IMR-90 (cell line): ENCODE measurements at regions not wholly inside any gene's neighbourhood (a gene's known extent, or its start where the extent isn't known, plus 50 kb on each side); places are given as distances from the start of the nearest gene placed in this dataset.

Experiments used
- ATAC-seq: fragments of 200-7000 bp; cut with Tn5 transposase; 2 replicates; pipeline ENCODE4 v1.9.1; 2020; ENCODE audit warnings: low read depth, mild to moderate bottlenecking, moderate library complexity
- BruUV-seq: library from RNA; stranded (reverse); fragments of 400-500 nt; replicated peaks from 2 replicates; lab custom pipeline; 2021; lab: Mats Ljungman, UMichigan
- CTCF ChIA-PET: fragments of 300-600 bp; formaldehyde crosslinking; extraction: SDS; loops from one replicate; lab custom pipeline; 2021; ENCODE audit warnings: antibody characterized with exemption; lab: Yijun Ruan, JAX
- POLR2A ChIA-PET: fragments of 300-600 bp; sonication (Branson Sonifier 250); formaldehyde crosslinking; loops from one replicate; lab custom pipeline; 2022; ENCODE audit warnings: antibody characterized with exemption; ENCODE audit not compliant: unreplicated experiment; lab: Charles Lee
- DNase-seq: peaks from one replicate; pipeline ENCODE4 v3.0.0; 2013
- H2AFZ ChIP-seq: replicated peaks from 2 replicates; pipeline ENCODE3; 2013; ENCODE audit warnings: low read length, mild to moderate bottlenecking; ENCODE audit not compliant: poor library complexity
- H2AK5ac ChIP-seq: 2 replicates; pipeline ENCODE4 v1.6.1; 2013; ENCODE audit warnings: low read depth, low read length, inconsistent platforms
- H2AK9ac ChIP-seq: replicated peaks from 2 replicates; pipeline ENCODE3; 2013; ENCODE audit warnings: mild to moderate bottlenecking, low read depth, low read length, moderate library complexity; ENCODE audit not compliant: poor library complexity
- H2BK120ac ChIP-seq: 2 replicates; pipeline ENCODE4 v1.6.1; 2013; ENCODE audit warnings: low read depth, low read length, inconsistent platforms
- H2BK15ac ChIP-seq: 3 replicates; pipeline ENCODE4 v1.6.1; 2013; ENCODE audit warnings: low read depth, low read length, inconsistent platforms
- H2BK20ac ChIP-seq: 2 replicates; pipeline ENCODE4 v1.6.1; 2013; ENCODE audit warnings: low read depth, mild to moderate bottlenecking, inconsistent platforms, low read length, moderate library complexity
- H2BK5ac ChIP-seq: 2 replicates; pipeline ENCODE4 v1.6.1; 2013; ENCODE audit warnings: mild to moderate bottlenecking, low read depth, low read length, inconsistent platforms; ENCODE audit not compliant: poor library complexity, severe bottlenecking
- H3K14ac ChIP-seq: replicated peaks from 2 replicates; pipeline ENCODE4 v1.6.1; 2013; ENCODE audit warnings: low read depth, low read length, inconsistent platforms
- H3K18ac ChIP-seq: 2 replicates; pipeline ENCODE4 v1.6.1; 2013; ENCODE audit warnings: low read depth, low read length, control low read depth
- H3K23ac ChIP-seq: 2 replicates; pipeline ENCODE4 v1.6.1; 2013; ENCODE audit warnings: low read depth, low read length, inconsistent platforms
- H3K27ac ChIP-seq: 2 replicates; pipeline ENCODE4 v1.5.1; 2013; ENCODE audit warnings: mild to moderate bottlenecking, control low read depth, low read length; ENCODE audit not compliant: insufficient read depth
- H3K27me3 ChIP-seq: 2 replicates; pipeline ENCODE4 v1.6.1; 2013; ENCODE audit warnings: low read length; ENCODE audit not compliant: control insufficient read depth, insufficient read depth
- H3K36me3 ChIP-seq: 2 replicates; pipeline ENCODE4 v1.6.1; 2013; ENCODE audit warnings: low read length, mixed read lengths; ENCODE audit not compliant: control insufficient read depth, insufficient read depth
- H3K4ac ChIP-seq: 2 replicates; pipeline ENCODE4 v1.6.1; 2013; ENCODE audit warnings: low read depth, low read length, inconsistent platforms
- H3K4me1 ChIP-seq: 2 replicates; pipeline ENCODE4 v1.6.1; 2013; ENCODE audit warnings: low read length, mixed read lengths; ENCODE audit not compliant: control insufficient read depth, insufficient read depth
- H3K4me2 ChIP-seq: 2 replicates; pipeline ENCODE4 v1.6.1; 2013; ENCODE audit warnings: low read depth, mild to moderate bottlenecking, control low read depth, low read length, moderate library complexity
- H3K4me3 ChIP-seq: 2 replicates; pipeline ENCODE4 v1.5.1; 2013; ENCODE audit warnings: low read depth, mild to moderate bottlenecking, control low read depth, low read length, moderate library complexity; ENCODE audit not compliant: insufficient read depth
- H3K56ac ChIP-seq: 2 replicates; pipeline ENCODE4 v1.6.1; 2013; ENCODE audit warnings: low read length, inconsistent platforms; ENCODE audit not compliant: insufficient read depth; ENCODE audit errors: extremely low read depth
- H3K79me1 ChIP-seq, 2 experiments: 2 replicates each; pipeline ENCODE4 v1.6.1; 2013; ENCODE audit warnings: low read length in 2 of 2, inconsistent platforms in 1 of 2, low read depth in 1 of 2
- H3K9ac ChIP-seq: 2 replicates; pipeline ENCODE4 v1.6.1; 2013; ENCODE audit warnings: low read depth, low read length, control low read depth
- H3K9me1 ChIP-seq: 2 replicates; pipeline ENCODE4 v1.6.1; 2013; ENCODE audit warnings: low read length, inconsistent platforms; ENCODE audit not compliant: insufficient read depth
- H3K9me3 ChIP-seq: 2 replicates; pipeline ENCODE4 v1.6.1; 2013; ENCODE audit warnings: low read length; ENCODE audit not compliant: control insufficient read depth, insufficient read depth
- H4K20me1 ChIP-seq: 2 replicates; pipeline ENCODE4 v1.6.1; 2013; ENCODE audit warnings: low read length, inconsistent platforms; ENCODE audit not compliant: insufficient read depth
- H4K5ac ChIP-seq: 2 replicates; pipeline ENCODE4 v1.6.1; 2013; ENCODE audit warnings: mild to moderate bottlenecking, low read depth, low read length, control low read depth
- H4K8ac ChIP-seq, 2 experiments: 2 replicates each; pipeline ENCODE4 v1.6.1; 2013; ENCODE audit warnings: low read depth in 2 of 2, low read length in 2 of 2, control low read depth in 1 of 2, inconsistent platforms in 1 of 2
- H4K91ac ChIP-seq: 2 replicates; pipeline ENCODE4 v1.6.1; 2013; ENCODE audit warnings: low read depth, low read length, inconsistent platforms; ENCODE audit not compliant: insufficient read depth
- CEBPB ChIP-seq: IDR thresholded peaks from 2 replicates; pipeline ENCODE4 v1.6.1; 2012; ENCODE audit warnings: low read depth, low read length, improper control_type of control experiment
- MAZ ChIP-seq: IDR thresholded peaks from 2 replicates; pipeline ENCODE4 v1.6.1; 2012; ENCODE audit warnings: low read depth, mild to moderate bottlenecking, low read length, improper control_type of control experiment, moderate library complexity, borderline replicate concordance
- MXI1 ChIP-seq: IDR thresholded peaks from 2 replicates; pipeline ENCODE4 v1.6.1; 2012; ENCODE audit warnings: low read depth, mild to moderate bottlenecking, low read length, moderate library complexity, borderline replicate concordance
- POLR2A ChIP-seq: IDR thresholded peaks from 2 replicates; pipeline ENCODE4 v1.6.1; 2012; ENCODE audit warnings: mild to moderate bottlenecking, low read depth, low read length
- RCOR1 ChIP-seq: IDR thresholded peaks from 2 replicates; pipeline ENCODE4 v1.6.1; 2012; ENCODE audit warnings: mild to moderate bottlenecking, low read length, improper control_type of control experiment; ENCODE audit not compliant: insufficient replicate concordance
- RFX5 ChIP-seq: IDR thresholded peaks from 2 replicates; pipeline ENCODE4 v1.8.0; 2012; ENCODE audit warnings: low read depth, mild to moderate bottlenecking, low read length, moderate library complexity
- WGBS, 2 experiments: methylation state at CpG; one replicate each; pipeline versions ENCODE4 v1.1.5 to v1.1.7; 2013; ENCODE audit warnings: missing lambda C conversion rate in 2 of 2; ENCODE audit not compliant: insufficient read length in 1 of 2; ENCODE audit errors: extremely low coverage in 2 of 2; 5-methylcytosine and 5-hydroxymethylcytosine counted together
- dilution Hi-C: fragments of 300-500 bp; cut with HindIII; formaldehyde crosslinking; loops from one replicate; pipeline ENCODE4 v1.14.3; 2018; ENCODE audit warnings: low sequenced_read_pairs; ENCODE audit not compliant: unreplicated experiment
- in situ Hi-C: fragments of 300-500 bp; cut with MboI; formaldehyde crosslinking; loops from 3 replicates; pipeline ENCODE4 v1.14.3; 2019; ENCODE audit warnings: low sequenced_read_pairs, inconsistent platforms, mixed read lengths
- intact Hi-C: fragments of 100-400 bp; cut with micrococcal nuclease; formaldehyde crosslinking; loops from 2 replicates; pipeline ENCODE4 v1.10.0; 2022
- TF ChIP-seq, protein P1 (sequence below): fragments of 150-350 bp; IDR thresholded peaks from 2 replicates; pipeline ENCODE4 v1.6.1; 2017; ENCODE audit warnings: mild to moderate bottlenecking, antibody characterized with exemption, low read length, low read depth

DNA sequence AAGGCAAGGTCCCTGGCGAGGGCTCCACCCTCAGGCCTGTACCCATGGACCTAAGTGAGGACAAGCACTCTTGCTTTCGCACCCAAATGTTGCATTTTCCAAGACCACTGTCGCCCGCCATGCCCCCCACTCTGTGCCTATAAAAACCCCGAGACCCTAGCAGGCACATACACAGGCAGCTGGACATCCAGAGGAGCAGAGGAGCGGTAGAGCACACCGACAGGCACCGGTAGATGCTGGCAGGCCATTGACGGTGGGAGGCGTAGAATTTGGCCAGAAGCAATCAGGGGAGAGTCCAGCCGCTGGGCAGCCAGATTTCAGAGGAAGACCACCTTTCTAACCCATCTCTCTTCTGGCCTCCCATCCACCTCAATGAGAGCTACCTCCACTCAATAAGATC lies 715.2 kb upstream of the AADAT start:
- H3K56ac ChIP-seq = no peak overlapping the region
- WGBS, 2 experiments = 40% methylated on average over 2 of the region's 11 CpGs; no CpG with 5 or more reads in 1 of the 2 experiments
- no peaks in the 10 kb centered on the region for H3K4me1 ChIP-seq
- POLR2A ChIA-PET = no interaction called here
- H2AFZ ChIP-seq = no peak overlapping the region
- no peak overlapping the region for H3K18ac ChIP-seq
- H4K20me1 ChIP-seq = no peaks in the 10 kb centered on the region
- BruUV-seq = no TSS peak
- DNase-seq = no peak
- H3K14ac ChIP-seq = no peak overlapping the region
- peaks cover 2% of the 10 kb centered on the region; the same call in 1 of the 2 replicates for H3K9me3 ChIP-seq
- H3K9ac ChIP-seq = no peak overlapping the region
- H2AK9ac ChIP-seq = no peak overlapping the region
- intact Hi-C loops = no loop called here
- CTCF ChIA-PET = no interaction called here
- H4K8ac ChIP-seq = no peak overlapping the region
- H3K27ac ChIP-seq = no peak overlapping the region
- H2AK5ac ChIP-seq = no peak overlapping the region
- no peaks in the 10 kb centered on the region for H3K79me1 ChIP-seq
- no peak overlapping the region for H2BK120ac ChIP-seq
- dilution Hi-C loops = no loop called here
- H4K5ac ChIP-seq = no peak overlapping the region
- H2BK20ac ChIP-seq = no peak overlapping the region
- H3K23ac ChIP-seq = no peak overlapping the region
- TF ChIP-seq MAZ = no peak
- TF ChIP-seq RCOR1 = no peak
- TF ChIP-seq, protein P1, sequence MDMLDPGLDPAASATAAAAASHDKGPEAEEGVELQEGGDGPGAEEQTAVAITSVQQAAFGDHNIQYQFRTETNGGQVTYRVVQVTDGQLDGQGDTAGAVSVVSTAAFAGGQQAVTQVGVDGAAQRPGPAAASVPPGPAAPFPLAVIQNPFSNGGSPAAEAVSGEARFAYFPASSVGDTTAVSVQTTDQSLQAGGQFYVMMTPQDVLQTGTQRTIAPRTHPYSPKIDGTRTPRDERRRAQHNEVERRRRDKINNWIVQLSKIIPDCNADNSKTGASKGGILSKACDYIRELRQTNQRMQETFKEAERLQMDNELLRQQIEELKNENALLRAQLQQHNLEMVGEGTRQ = no peak
- no peak for TF ChIP-seq POLR2A
- TF ChIP-seq CEBPB = no peak
- no peak for TF ChIP-seq RFX5
- no peak for TF ChIP-seq MXI1
- in situ Hi-C loops = no loop called here
- no peak for ATAC-seq
- H3K9me1 ChIP-seq = no peaks in the 10 kb centered on the region
- no peaks in the 10 kb centered on the region for H3K27me3 ChIP-seq
- H4K91ac ChIP-seq = no peak overlapping the region
- no peak overlapping the region for H3K4me3 ChIP-seq
- H3K4me2 ChIP-seq = no peak overlapping the region
- no peak overlapping the region for H2BK15ac ChIP-seq
- no peaks in the 10 kb centered on the region for H3K36me3 ChIP-seq
- H2BK5ac ChIP-seq = no peak overlapping the region
- no peak overlapping the region for H3K4ac ChIP-seq
